HG03442 (cell line): ENCODE measurements at regions not wholly inside any gene's neighbourhood (a gene's known extent, or its start where the extent isn't known, plus 50 kb on each side); places are given as distances from the start of the nearest gene placed in this dataset.

Experiments used
- ATAC-seq: cut with Tn5 transposase; IDR thresholded peaks from one replicate; pipeline ENCODE4 v1.9.1; 2021; ENCODE audit warnings: mild to moderate bottlenecking, moderate library complexity; ENCODE audit not compliant: unreplicated experiment

DNA sequence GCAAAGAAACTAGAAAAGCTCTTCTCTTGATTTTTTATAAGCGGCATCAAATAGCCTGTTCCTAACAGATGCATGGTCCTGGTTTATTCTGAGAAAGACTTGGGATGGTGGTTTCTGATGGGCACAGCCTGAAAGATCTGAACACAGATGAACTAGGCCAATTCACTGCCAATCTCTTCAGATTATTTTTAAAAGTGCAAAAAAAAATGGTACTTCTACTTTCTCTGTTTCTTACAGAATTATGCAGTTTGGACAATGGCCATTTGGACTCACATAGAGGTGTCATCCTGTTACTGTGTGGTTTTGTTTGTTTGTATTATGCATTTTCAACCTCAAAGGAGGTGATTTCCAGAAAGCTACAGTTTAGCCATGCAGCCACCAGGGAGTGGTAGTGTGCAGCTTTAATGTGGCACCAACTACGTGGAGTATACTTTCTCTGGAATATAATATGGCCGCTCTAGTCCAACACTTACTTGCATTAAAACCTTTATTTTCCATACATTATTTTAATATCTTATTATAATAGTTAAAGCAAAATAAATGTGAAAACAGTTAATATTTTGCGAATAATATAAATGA, 469.8 kb upstream of the KIRREL3 start:
- ATAC-seq = peak; percentile 73

GRCh38 chr11:127464325-127464724, 463.8 kb upstream of the KIRREL3 start:
- ATAC-seq = no peak

DNA sequence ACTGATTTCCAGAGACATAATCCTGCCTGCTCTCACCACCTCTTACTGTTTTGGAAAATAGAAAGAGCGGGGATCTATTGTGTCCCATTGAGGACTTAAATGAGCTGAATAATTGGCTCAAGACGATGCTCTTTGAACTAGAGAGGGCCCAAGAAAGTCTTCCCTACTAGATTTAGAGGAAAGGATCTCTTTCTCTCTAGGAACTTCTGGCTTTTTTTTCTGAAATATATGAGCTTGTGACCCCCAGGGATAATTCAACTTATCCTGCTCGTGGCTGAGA, 461.4 kb upstream of the KIRREL3 start:
- ATAC-seq = no peak

DNA sequence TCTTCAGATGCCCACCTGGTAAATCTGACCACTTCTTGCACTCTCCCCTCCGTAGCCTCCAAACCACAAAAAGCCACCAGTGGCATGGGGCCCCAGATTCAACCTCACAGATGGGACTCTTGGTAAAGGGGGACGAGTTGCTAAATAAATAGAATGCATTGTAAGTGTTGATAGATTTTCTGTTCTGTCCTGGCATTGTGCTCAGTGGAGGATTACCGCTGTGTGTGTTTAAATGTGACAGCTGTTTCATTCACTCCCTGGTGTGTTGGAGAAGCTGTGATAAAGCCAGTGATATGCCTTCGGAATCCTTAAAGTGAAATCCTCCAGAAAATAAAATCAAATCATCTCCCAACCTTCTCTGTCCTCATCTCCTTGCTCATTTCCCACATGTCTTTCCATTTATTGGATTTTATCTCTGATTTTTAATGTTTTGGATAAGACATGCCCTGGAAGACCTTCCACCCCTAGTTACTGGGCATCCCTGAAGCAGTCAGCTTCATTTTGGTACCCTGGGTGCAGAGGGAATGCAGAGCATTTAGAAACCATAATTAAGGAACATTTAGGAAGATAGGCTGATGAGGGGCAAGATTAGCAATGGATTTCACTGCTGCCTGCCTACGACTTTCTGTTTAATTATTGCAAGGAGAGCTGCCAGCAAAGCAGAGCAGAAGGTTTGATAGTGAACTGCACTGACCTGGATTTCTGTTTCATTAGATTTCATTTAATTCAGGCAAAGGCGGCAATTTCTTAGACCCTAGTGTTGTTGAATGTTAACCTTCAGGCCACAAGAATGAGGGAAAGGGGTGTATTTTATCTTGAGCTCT, 460.9 kb upstream of the KIRREL3 start:
- ATAC-seq = no peak

DNA sequence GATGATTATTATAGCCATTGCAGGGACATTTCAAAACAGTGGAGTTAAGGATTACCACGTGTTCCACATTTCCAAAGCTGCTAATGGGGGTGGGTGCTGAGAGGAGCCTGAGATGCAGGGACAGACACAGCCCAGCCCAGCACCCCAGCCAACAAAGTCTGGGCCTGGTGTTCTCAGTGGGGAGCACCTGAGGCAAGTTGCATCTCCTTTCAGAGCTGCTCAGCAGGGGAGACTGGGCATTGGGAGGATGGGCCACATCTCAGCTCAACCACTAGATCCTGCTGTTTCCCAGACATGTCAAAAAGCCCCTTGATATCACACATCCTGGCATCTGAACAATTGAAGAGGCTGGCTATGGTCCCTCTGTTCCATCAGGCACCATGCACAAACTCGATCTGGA, 458.0 kb upstream of the KIRREL3 start:
- no peak for ATAC-seq

DNA sequence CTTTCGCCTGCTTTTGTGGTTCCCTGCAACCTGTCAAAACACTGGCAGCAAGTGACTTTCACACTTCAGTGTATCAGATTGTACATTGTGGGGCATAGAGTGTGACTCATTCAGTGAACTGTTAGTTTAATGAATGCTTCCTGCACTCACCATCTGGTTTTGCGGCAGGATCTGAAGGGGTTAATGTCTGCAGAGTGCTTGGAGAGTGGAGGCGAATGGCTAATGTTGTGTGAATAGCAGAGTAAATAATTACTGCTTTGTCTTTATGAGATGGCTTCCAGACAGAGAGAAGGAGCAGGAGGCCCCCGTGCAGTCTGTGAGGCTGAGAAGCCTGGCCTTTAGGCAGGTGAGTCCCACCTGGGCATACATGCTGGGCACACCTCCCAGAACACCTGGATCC, 454.3 kb upstream of the KIRREL3 start:
- ATAC-seq = no peak

DNA sequence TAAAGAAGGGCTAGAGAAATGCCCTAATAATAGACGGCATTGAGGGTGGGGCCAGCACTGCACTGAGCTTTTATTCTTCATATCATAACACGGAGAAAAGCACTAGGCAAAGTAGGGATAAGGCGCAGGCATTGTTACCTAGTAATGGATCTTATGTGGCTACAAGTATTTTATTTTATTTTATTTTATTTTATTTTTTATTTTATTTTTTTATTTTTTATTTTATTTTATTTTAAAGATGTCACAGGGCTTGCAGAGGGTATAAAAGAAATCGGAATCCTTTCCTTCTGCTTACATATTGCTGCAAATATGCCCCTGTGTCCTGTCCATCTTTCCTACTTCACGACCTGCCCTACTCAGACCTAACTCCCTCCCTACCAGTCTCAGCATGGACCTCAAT, 452.0 kb upstream of the KIRREL3 start:
- no peak for ATAC-seq

GRCh38 chr11:127451861-127452260, 451.3 kb upstream of the KIRREL3 start:
- no peak for ATAC-seq

GRCh38 chr11:127448101-127448500, 447.5 kb upstream of the KIRREL3 start:
- no peak for ATAC-seq

- ATAC-seq = no peak
These were observed 444.9 kb upstream of the KIRREL3 start for GRCh38 chr11:127445476-127445875.

- no peak for ATAC-seq
These were observed 442.7 kb upstream of the KIRREL3 start for GRCh38 chr11:127443297-127443696.

GRCh38 chr11:127440616-127441015, 440.0 kb upstream of the KIRREL3 start:
- ATAC-seq = no peak

- ATAC-seq = no peak
These were observed 424.7 kb upstream of the KIRREL3 start for GRCh38 chr11:127425281-127425680.

- no peak for ATAC-seq
These were observed 424.1 kb upstream of the KIRREL3 start for GRCh38 chr11:127424661-127425060.

DNA sequence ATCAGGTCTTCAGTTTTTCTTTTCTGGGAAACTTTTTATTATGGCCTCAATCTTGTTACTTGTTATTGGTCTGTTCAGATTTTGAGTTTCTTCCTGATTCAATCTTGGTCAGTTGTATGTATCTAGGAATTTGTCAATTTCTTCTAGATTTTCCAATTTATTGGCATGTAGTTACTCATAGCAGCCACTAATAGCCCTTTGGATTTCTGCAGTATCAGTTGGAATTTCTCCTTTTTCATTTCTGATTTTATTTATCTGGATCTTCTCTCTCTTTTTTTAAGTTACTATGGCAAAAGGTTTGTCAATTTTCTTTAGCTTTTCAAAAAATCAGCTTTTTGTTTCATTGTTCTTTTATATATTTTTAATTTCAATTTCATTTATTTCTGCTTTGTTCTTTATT, 419.6 kb upstream of the KIRREL3 start:
- ATAC-seq = no peak

GRCh38 chr11:127412722-127413380, 412.3 kb upstream of the KIRREL3 start:
- ATAC-seq = no peak

- ATAC-seq = no peak
These were observed 411.7 kb upstream of the KIRREL3 start for GRCh38 chr11:127412234-127412633.

- no peak for ATAC-seq
These were observed 410.7 kb upstream of the KIRREL3 start for GRCh38 chr11:127411283-127411682.

GRCh38 chr11:127395034-127395433, 394.5 kb upstream of the KIRREL3 start:
- ATAC-seq = no peak

- no peak for ATAC-seq
These were observed 393.0 kb upstream of the KIRREL3 start for GRCh38 chr11:127393460-127393997.

DNA sequence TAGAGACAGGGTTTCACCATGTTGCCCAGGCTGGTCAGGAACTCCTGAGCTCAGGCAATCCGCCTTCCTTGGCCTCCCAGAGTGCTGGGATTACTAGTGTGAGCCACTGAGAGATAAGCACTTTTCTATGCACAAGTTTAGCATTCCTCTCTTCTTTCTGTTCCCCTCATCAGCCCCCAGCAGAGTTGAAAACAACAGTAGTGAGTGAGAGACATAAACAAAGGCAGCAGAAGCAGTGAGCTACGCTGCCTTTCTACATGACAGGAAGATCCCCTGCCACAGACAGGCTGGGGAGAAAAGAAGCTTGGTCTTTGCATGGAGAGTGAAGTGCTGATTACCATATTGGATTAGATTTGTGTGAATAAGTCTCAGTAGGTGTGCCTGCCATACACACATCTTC, 392.0 kb upstream of the KIRREL3 start:
- ATAC-seq = no peak

- ATAC-seq = no peak
These were observed 389.9 kb upstream of the KIRREL3 start for GRCh38 chr11:127390465-127390864.
